ENCODE measurements at regions not wholly inside any gene's neighbourhood (a gene's known extent, or its start where the extent isn't known, plus 50 kb on each side); places are given as distances from the start of the nearest gene placed in this dataset.
A peak's percentile ranks its signal among the peaks of the same experiment; 100 is the strongest.
"Not testable (repeated sequence)": the region's sequence is repeated elsewhere in the genome, so short reads cannot be mapped to it uniquely, and the experiment has no call there.

DNA sequence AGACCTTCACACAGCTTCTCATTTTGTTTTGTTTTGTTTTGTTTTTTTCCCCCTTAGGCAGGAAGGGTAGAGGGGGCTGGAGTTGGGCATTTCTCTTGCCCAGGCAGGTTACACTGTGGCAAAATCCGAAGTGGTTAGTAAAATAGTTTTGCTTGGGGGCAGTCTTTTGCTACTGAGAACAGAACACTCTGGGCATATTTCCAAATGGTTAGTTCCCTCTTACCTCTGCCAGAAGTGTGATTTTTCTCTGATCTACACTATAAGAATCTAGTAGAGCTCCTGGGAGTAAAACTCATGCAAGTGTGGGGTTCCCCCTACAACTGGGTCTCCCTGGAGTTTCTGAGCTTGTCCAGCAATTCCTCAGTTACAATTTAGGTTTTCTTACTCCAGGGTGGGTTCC, 61.7 kb downstream of the NPS start:
- DNase-seq (ENCODE audit: low spot score) = no peak

DNA sequence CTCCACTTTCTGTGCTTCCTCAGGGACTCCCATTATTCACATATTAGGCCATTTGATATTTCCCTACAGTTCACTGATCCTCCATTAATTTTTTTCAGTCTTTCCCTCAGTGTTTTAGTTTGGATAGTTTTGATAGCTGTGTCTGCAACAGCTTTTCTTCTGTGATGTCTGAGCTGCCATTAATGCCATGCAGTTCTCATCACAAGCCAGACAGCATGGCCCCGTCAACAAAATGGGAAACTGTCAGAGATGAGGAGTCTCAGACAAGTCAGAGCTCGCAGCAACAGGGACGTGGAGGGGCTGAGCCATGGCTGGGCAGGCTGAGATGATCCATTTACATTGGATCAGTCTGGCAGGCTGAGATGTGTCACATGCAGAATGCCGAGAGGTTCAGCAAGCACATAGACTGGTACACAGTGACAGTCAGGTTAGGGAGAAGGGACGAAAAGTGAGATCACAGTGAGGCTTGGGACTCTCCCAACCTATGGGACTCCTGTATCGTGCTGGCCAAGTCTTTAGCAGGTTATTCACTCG, 65.4 kb downstream of the NPS start:
- DNase-seq (ENCODE audit: low spot score) = no peak

DNA sequence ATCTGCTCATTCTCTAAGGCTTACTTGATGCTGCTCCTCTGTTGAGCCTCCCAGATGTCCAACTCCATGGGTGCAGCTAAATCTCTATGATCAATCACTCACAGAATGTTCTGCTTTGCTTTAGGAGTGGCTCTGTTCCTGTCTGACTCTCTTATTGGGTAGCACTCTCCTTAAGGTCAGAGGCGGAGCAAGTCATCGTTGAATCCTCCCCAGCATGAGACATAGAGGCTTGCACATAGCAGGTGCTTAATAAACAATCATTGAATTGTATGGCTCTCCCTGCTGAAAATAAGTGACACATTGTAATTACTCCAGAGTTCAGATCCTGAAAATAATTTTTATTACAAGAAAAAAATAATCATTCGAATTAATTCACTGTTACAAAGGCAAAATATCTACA, 69.7 kb downstream of the NPS start:
- peak; percentile 75 for DNase-seq (ENCODE audit: low spot score)

DNA sequence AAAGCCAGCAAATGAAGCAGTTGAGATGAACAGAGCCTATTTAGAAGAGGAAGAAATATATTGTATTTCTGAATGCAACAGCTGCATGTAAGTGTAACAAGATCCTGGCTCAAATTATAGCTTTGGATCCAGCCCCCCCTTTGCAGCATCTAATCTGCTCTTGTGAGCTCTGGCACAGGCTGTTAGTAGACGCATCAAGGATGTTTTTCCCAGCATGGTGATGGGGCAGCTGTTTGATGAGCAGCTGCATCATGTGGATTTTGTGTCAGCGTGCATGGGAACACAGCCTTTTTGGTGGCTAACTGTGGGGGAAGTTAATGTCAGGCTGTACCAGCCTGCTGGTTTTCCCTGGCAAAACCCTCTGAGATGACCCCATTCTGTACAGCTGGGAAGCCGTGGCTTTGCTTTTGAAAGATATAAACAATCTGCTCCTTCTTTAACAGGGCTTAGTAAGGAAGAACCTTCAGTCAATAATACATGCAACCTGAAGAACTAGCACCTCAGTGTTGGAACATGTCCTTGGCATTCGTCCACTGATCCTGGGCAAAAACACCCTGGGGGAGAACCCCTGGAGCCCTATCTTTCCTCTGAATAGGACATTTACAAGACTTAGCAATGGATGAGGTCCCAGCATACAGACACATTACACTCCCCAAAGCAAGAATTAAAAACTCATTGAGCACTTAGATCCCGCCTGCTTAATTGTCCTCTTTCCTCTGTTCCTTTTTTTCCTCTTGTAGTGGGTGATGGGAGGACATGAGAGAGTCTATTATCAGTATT, 70.6 kb downstream of the NPS start:
- peak; percentile 99 for DNase-seq (ENCODE audit: low spot score)

DNA sequence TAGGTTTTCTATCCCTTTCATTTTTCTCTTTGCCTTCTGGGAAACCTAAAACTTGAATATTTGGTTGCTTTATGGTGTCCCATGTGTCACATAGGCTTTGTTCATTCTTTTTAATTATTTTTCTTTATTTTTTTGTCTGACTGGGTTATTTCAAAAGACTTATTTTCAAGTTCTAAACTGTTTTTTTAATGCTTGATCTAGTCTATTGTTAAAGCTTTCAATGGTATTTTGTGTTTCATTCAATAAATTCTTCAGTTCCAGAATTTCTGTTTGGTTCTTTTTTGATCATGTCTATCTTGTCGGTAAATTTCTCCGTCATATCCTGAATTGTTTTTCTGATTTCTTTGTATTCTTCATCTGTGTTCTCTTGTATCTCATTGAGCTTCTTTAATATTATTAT, 86.8 kb downstream of the NPS start:
- DNase-seq (ENCODE audit: low spot score) = no peak

DNA sequence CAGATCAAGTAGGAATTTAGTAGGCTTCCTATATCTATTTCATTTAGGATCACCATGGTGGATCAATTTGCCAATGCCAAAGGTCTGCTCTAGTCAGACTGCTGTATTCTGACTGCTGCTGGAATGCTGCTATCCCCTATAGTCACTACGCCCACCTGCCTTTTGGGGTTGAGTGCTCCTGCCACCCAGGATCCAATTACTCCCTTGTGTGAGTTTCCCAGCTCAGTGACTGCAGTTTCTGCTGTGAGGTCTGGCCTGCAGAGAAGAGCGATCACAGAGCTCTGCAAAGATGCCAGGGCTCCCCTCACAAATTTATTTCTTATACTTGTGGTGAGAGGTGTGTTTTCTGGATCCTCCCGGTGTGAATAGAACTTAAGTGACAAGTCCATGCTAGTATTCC, 88.1 kb upstream of the FOXI2 start:
- no peak for DNase-seq (ENCODE audit: low spot score)

DNA sequence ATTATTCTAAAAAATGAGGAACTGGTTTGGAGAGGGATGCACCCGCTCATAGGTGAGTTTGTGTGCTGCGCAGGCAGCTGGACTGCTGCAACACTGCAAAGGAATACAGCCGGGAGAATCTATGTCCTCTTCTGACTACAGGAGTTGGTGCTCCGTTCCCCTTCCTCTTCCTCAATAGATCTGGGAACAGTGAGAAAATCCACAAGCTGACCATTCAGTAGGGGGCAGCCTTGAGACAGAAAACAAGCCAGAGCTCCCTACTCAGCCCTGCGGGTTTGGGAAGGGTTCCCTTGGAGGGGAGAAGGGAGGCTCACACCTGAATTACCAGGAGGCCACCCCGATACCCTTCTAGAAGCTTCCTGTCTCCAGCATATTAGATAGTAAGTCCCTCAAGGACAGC, 87.3 kb upstream of the FOXI2 start:
- DNase-seq (ENCODE audit: low spot score) = peak; percentile 5

DNA sequence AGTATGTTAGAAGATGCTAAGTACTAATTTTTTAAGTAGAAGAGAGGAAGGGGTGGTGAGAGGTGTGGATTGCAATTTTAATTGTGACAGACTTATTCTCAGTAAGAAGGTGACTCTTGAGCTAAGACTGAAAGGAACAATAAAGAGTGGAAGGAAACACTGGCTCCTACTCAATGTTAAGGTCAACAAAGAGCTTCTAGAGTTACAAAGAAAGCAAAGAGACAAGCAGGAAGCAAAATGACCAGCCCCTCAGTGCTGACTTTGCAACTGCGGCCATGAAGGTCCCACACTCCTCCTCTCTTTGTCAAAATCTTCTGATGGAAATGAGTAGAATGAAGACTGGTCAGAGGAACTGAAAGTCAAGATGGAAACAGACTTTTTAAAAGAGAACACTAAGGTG, 79.9 kb upstream of the FOXI2 start:
- no peak for DNase-seq (ENCODE audit: low spot score)

DNA sequence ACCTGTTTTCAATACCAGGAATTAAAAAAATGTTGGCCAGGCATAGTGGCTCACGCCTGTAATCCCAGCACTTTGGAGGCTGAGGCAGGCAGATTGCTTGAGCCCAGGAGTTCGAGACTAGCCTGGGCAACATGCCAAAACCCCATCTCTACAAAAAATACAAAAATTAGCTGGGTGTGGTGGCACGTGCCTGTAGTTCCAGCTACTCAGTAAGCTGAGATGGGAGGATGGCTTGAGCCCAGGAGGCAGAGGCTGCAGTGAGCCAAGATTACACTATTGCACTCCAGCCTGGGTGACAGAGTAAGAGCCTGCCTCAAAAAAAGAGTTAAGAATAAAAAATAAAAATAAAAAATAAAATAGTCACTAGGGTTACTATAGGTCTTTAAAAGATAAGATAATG, 60.6 kb upstream of the FOXI2 start:
- not testable (repeated sequence) for DNase-seq (ENCODE audit: low spot score)

DNA sequence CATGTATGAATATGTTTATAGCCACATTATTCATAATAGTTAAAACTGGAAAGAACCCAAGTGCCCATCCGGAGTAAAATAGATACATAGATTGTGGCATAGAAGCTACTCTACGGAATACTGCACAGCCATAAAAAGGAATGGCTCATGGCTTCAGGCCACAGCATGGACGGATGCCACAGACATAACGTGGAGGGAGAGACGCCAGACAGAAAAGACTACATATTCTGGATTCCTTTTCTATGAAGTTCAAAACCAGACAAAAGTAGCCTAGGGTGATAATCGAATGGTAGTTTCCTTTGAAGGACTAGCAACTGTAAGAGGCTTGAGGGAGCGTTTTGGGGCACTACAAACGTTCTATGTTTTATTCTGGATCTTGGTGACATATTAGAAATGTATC, 58.9 kb upstream of the FOXI2 start:
- DNase-seq (ENCODE audit: low spot score) = no peak

DNA sequence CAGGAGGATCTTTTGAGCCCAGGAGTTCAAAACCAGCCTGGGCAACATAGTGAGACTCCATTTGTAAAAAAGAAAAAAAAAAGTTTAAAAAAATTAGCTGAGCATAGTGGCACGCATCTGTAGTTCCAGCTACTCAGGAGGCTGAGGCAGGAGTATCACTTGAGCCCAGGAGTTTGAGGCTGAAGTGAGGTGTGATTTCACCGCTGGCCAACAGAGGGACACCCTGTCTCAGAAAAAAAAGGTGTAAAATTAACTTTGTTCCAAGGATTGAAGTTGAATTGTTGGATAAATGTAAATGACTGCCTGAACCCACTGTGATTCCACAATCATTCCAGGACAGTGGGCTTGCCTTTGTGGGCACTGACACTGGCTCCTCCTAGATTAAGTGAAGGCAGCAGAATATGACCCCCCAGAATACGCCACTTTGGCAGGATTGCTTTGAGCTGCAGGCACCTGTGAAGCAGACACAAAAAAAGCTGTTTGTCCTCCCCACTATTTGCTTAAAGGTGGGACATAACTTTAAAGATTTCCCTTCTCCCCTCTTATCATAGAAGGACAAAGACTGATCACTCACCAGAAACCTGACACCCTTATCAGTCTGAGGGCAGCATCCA, 57.2 kb upstream of the FOXI2 start:
- no peak for DNase-seq (ENCODE audit: low spot score)

Measured in pons (tissue), 1 donor.